HG02798 (cell line): ENCODE measurements at regions not wholly inside any gene's neighbourhood (a gene's known extent, or its start where the extent isn't known, plus 50 kb on each side); places are given as distances from the start of the nearest gene placed in this dataset.

ENCODE experiments used
- ATAC-seq: cut with Tn5 transposase; IDR thresholded peaks from one replicate; pipeline ENCODE4 v1.9.1; 2021; ENCODE audit warnings: mild to moderate bottlenecking; ENCODE audit not compliant: unreplicated experiment, poor library complexity

- no peak for ATAC-seq
Observed at GRCh38 chr7:155874010-155874409, 61.7 kb upstream of the SHH start.

- no peak for ATAC-seq
Observed at GRCh38 chr7:155872678-155873369, 60.6 kb upstream of the SHH start.

- ATAC-seq = no peak
Observed at GRCh38 chr7:155871211-155871610, 58.9 kb upstream of the SHH start.

- no peak for ATAC-seq
Observed at GRCh38 chr7:155870334-155871180, 58.3 kb upstream of the SHH start.

- no peak for ATAC-seq
Observed at GRCh38 chr7:155869784-155870076, 57.5 kb upstream of the SHH start.

- ATAC-seq = no peak
Observed at GRCh38 chr7:155868955-155869783, 56.9 kb upstream of the SHH start.

GRCh38 chr7:155867734-155868400, 55.6 kb upstream of the SHH start:
- ATAC-seq = no peak

- no peak for ATAC-seq
Observed at GRCh38 chr7:155867280-155867679, 55.0 kb upstream of the SHH start.

GRCh38 chr7:155865830-155866525, 53.7 kb upstream of the SHH start:
- no peak for ATAC-seq

GRCh38 chr7:155864991-155865690, 52.9 kb upstream of the SHH start:
- no peak for ATAC-seq

GRCh38 chr7:155864271-155864985, 52.2 kb upstream of the SHH start:
- no peak for ATAC-seq

- ATAC-seq = no peak
Observed at GRCh38 chr7:155863721-155864151, 51.5 kb upstream of the SHH start.

GRCh38 chr7:155862123-155862892, 50.0 kb upstream of the SHH start:
- no peak for ATAC-seq
